Uterus (tissue), 2 donors: ENCODE measurements at regions not wholly inside any gene's neighbourhood (a gene's known extent, or its start where the extent isn't known, plus 50 kb on each side); places are given as distances from the start of the nearest gene placed in this dataset.

Experiments used
- POLR2A ChIP-seq, 2 donors: fragments of 450-650 bp; IDR thresholded peaks; one replicate each; pipeline ENCODE4 v1.6.1; 2016; ENCODE audit warnings: antibody characterized with exemption in 2 of 2, mild to moderate bottlenecking in 1 of 2, moderate library complexity in 1 of 2
- TF ChIP-seq, protein P1 (sequence below), 4 experiments: fragments of 200-600 bp in 2 of 4; fragments of 450-650 bp in 2 of 4; sonication (generic) in 2 of 4; IDR thresholded peaks; one replicate each; pipeline ENCODE4 v1.5.1; 2016 to 2019; ENCODE audit warnings: antibody characterized with exemption in 4 of 4, mild to moderate bottlenecking in 2 of 4, moderate library complexity in 1 of 4

GRCh38 chr5:145111420-145111819 is 723.7 kb downstream of the PRELID2 start:
- TF ChIP-seq, protein P1, sequence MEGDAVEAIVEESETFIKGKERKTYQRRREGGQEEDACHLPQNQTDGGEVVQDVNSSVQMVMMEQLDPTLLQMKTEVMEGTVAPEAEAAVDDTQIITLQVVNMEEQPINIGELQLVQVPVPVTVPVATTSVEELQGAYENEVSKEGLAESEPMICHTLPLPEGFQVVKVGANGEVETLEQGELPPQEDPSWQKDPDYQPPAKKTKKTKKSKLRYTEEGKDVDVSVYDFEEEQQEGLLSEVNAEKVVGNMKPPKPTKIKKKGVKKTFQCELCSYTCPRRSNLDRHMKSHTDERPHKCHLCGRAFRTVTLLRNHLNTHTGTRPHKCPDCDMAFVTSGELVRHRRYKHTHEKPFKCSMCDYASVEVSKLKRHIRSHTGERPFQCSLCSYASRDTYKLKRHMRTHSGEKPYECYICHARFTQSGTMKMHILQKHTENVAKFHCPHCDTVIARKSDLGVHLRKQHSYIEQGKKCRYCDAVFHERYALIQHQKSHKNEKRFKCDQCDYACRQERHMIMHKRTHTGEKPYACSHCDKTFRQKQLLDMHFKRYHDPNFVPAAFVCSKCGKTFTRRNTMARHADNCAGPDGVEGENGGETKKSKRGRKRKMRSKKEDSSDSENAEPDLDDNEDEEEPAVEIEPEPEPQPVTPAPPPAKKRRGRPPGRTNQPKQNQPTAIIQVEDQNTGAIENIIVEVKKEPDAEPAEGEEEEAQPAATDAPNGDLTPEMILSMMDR (IDR thresholded peaks at IDR 0.05), result no peak
- no peak for TF ChIP-seq POLR2A (IDR thresholded peaks at IDR 0.05)
